Trophoblast cell (in vitro differentiated cells and primary cell): ENCODE measurements at regions not wholly inside any gene's neighbourhood (a gene's known extent, or its start where the extent isn't known, plus 50 kb on each side); places are given as distances from the start of the nearest gene placed in this dataset.

Experiments used
- DNase-seq, 2 donors: peaks; one replicate each; pipeline ENCODE4 v3.0.0-alpha.2; 2016
- H2AFZ ChIP-seq: 2 replicates; pipeline ENCODE4 v1.6.1; 2013; ENCODE audit warnings: low read length, moderate library complexity, mild to moderate bottlenecking; ENCODE audit not compliant: insufficient read depth, poor library complexity
- H2AK5ac ChIP-seq: 2 replicates; pipeline ENCODE4 v1.6.1; 2013; ENCODE audit warnings: mild to moderate bottlenecking, low read length
- H2BK120ac ChIP-seq: 2 replicates; pipeline ENCODE4 v1.6.1; 2013; ENCODE audit warnings: low read length, mild to moderate bottlenecking, moderate library complexity; ENCODE audit not compliant: insufficient read depth, poor library complexity
- H2BK12ac ChIP-seq: 2 replicates; pipeline ENCODE4 v1.6.1; 2013; ENCODE audit warnings: mild to moderate bottlenecking, low read length, moderate library complexity
- H2BK5ac ChIP-seq: 2 replicates; pipeline ENCODE4 v1.6.1; 2013; ENCODE audit warnings: low read length, low read depth, moderate library complexity, mild to moderate bottlenecking; ENCODE audit not compliant: poor library complexity
- H3K14ac ChIP-seq: 2 replicates; pipeline ENCODE4 v1.6.1; 2013; ENCODE audit warnings: mild to moderate bottlenecking, low read length
- H3K18ac ChIP-seq: 2 replicates; pipeline ENCODE4 v1.6.1; 2013; ENCODE audit warnings: mild to moderate bottlenecking, low read length
- H3K23ac ChIP-seq: 2 replicates; pipeline ENCODE4 v1.6.1; 2013; ENCODE audit warnings: low read length
- H3K27ac ChIP-seq: 2 replicates; pipeline ENCODE4 v1.5.1; 2013; ENCODE audit warnings: low read depth, mild to moderate bottlenecking, inconsistent platforms, low read length, moderate library complexity
- H3K27me3 ChIP-seq: 2 replicates; pipeline ENCODE4 v1.6.1; 2013; ENCODE audit warnings: inconsistent platforms, mild to moderate bottlenecking, low read length, moderate library complexity; ENCODE audit not compliant: insufficient read depth
- H3K36me3 ChIP-seq, 2 experiments: 1 replicate in 1 of 2; 2 replicates in 1 of 2; pipeline ENCODE4 v1.6.1; 2013; ENCODE audit warnings: low read length in 2 of 2, mild to moderate bottlenecking in 2 of 2, moderate library complexity in 1 of 2; ENCODE audit not compliant: insufficient read depth in 2 of 2, control insufficient read depth in 1 of 2
- H3K4ac ChIP-seq: 2 replicates; pipeline ENCODE4 v1.6.1; 2013; ENCODE audit warnings: low read depth, mild to moderate bottlenecking, low read length, moderate library complexity
- H3K4me1 ChIP-seq, 2 experiments: 1 replicate in 1 of 2; 2 replicates in 1 of 2; pipeline ENCODE4 v1.6.1; 2013; ENCODE audit warnings: low read length in 2 of 2, mild to moderate bottlenecking in 2 of 2, moderate library complexity in 1 of 2; ENCODE audit not compliant: insufficient read depth in 2 of 2, control insufficient read depth in 1 of 2
- H3K4me2 ChIP-seq: 2 replicates; pipeline ENCODE4 v1.6.1; 2013; ENCODE audit warnings: inconsistent platforms, mild to moderate bottlenecking, low read length, moderate library complexity
- H3K4me3 ChIP-seq: 2 replicates; pipeline ENCODE4 v1.5.1; 2013; ENCODE audit warnings: mild to moderate bottlenecking, low read depth, low read length, inconsistent platforms
- H3K79me1 ChIP-seq: one replicate; pipeline ENCODE4 v1.6.1; 2013; ENCODE audit warnings: low read length
- H3K79me2 ChIP-seq: 2 replicates; pipeline ENCODE4 v1.6.1; 2013; ENCODE audit warnings: low read length, mild to moderate bottlenecking; ENCODE audit not compliant: control insufficient read depth, insufficient read depth, poor library complexity
- H3K9ac ChIP-seq: 2 replicates; pipeline ENCODE4 v1.6.1; 2013; ENCODE audit warnings: mild to moderate bottlenecking, low read length
- H3K9me3 ChIP-seq: 2 replicates; pipeline ENCODE4 v1.6.1; 2013; ENCODE audit warnings: low read depth, mild to moderate bottlenecking, control low read depth, inconsistent platforms, low read length; ENCODE audit not compliant: insufficient read depth
- H4K12ac ChIP-seq: 2 replicates; pipeline ENCODE4 v1.6.1; 2013; ENCODE audit warnings: low read depth, mild to moderate bottlenecking, low read length, moderate library complexity
- H4K8ac ChIP-seq: 2 replicates; pipeline ENCODE4 v1.6.1; 2013; ENCODE audit warnings: low read depth, mild to moderate bottlenecking, low read length, moderate library complexity
- H4K91ac ChIP-seq: one replicate; pipeline ENCODE4 v1.6.1; 2013; ENCODE audit warnings: low read depth, mild to moderate bottlenecking, low read length, moderate library complexity
- WGBS: extraction: QIAGEN DNeasy Blood & Tissue Kit; methylation state at CpG from one replicate; pipeline ENCODE4 v1.1.7; 2013; ENCODE audit warnings: missing lambda C conversion rate; ENCODE audit not compliant: insufficient read length, insufficient coverage; ENCODE audit errors: extremely low coverage; 5-methylcytosine and 5-hydroxymethylcytosine counted together

- no peak overlapping the region for H4K91ac ChIP-seq
- H3K4me2 ChIP-seq, result no peak overlapping the region
- WGBS, result no CpG with 5 or more reads among the region's 4 CpGs
Measured at GRCh38 chr3:181289306-181289705, 299.8 kb upstream of the DNAJC19 start.

DNA sequence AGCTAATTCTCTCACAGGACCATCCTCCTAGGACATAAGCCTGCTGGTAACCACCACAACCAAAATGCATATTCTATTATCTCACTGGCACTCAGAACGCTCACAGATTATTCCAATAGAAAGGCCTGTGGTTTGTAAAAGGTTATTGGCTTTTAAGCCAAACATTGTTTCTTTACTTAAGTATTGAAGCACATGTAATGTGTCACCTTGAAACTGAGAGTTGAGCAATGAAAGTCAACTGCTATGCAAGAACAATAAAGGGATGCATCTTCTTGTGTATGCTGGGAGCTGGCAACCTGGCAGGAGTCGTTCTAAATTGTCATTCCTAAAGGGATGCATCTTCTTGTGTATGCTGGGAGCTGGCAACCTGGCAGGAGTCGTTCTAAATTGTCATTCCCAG lies 298.6 kb upstream of the DNAJC19 start:
- Histone ChIP-seq H3K27me3 (no peaks in the 10 kb centered on the region), H2AK5ac (no peak overlapping the region), H4K12ac (no peak overlapping the region), H2BK12ac (no peak overlapping the region), H3K4me3 (no peak overlapping the region), H3K9ac (no peak overlapping the region), H3K23ac (no peak overlapping the region), H3K18ac (no peak overlapping the region), H3K27ac (no peak overlapping the region), H3K79me1 (no peaks in the 10 kb centered on the region), H3K4me2 (no peak overlapping the region), H3K79me2 (no peaks in the 10 kb centered on the region), H3K4ac (no peak overlapping the region), H2AFZ (no peak overlapping the region), H2BK120ac (no peak overlapping the region), H2BK5ac (no peak overlapping the region), H4K91ac (no peak overlapping the region), H3K4me1 (no peaks in the 10 kb centered on the region), H4K8ac (no peak overlapping the region), H3K9me3 (no peaks in the 10 kb centered on the region), H3K14ac (no peak overlapping the region), H3K36me3 (no peaks in the 10 kb centered on the region)
- DNase-seq, result no peak
- no CpG with 5 or more reads among the region's 3 CpGs for WGBS

More at GRCh38 chr3:181289306-181289705, 299.8 kb upstream of the DNAJC19 start:
- Histone ChIP-seq H4K12ac (no peak overlapping the region), H3K79me1 (no peaks in the 10 kb centered on the region), H3K36me3 (no peaks in the 10 kb centered on the region), H3K23ac (no peak overlapping the region), H3K9me3 (no peaks in the 10 kb centered on the region), H3K4ac (no peak overlapping the region), H2BK12ac (no peak overlapping the region), H3K4me1 (no peaks in the 10 kb centered on the region), H4K8ac (no peak overlapping the region), H3K27me3 (no peaks in the 10 kb centered on the region), H3K18ac (no peak overlapping the region), H3K79me2 (no peaks in the 10 kb centered on the region), H3K4me3 (no peak overlapping the region), H3K9ac (no peak overlapping the region), H2BK5ac (no peak overlapping the region), H3K14ac (no peak overlapping the region), H3K27ac (no peak overlapping the region), H2BK120ac (no peak overlapping the region), H2AK5ac (no peak overlapping the region), H2AFZ (no peak overlapping the region)
- no peak for DNase-seq

DNA sequence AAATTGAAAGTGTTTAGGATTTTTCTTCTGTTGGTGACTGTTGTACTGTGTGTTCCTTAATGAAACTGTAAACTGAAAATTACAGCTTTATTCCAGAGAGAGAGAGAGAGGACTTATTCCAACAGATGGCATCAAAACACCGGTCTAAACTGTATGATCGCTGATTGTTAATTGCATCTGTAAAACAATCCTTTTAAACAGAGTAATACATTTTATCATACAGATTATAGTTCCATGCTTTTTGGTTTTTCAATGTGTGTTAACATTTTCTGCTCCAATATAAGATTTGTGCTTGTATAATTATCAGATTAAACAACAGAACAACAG lies 289.7 kb upstream of the DNAJC19 start:
- H3K79me1 ChIP-seq, result no peaks in the 10 kb centered on the region
- no peak overlapping the region for H3K14ac ChIP-seq
- no peaks in the 10 kb centered on the region for H3K36me3 ChIP-seq
- H3K4me3 ChIP-seq, result no peak overlapping the region
- H3K9me3 ChIP-seq, result no peaks in the 10 kb centered on the region
- H2BK12ac ChIP-seq, result no peak overlapping the region
- no CpG with 5 or more reads among the region's 2 CpGs for WGBS
- H3K27ac ChIP-seq, result no peak overlapping the region
- no peak overlapping the region for H2AK5ac ChIP-seq
- no peaks in the 10 kb centered on the region for H3K4me1 ChIP-seq
- no peak overlapping the region for H4K8ac ChIP-seq
- H3K18ac ChIP-seq, result no peak overlapping the region
- no peak for DNase-seq
- H3K4me2 ChIP-seq, result no peak overlapping the region
- H3K4ac ChIP-seq, result no peak overlapping the region
- no peak overlapping the region for H2BK5ac ChIP-seq
- H3K27me3 ChIP-seq, result no peaks in the 10 kb centered on the region
- H3K9ac ChIP-seq, result no peak overlapping the region
- no peak overlapping the region for H2AFZ ChIP-seq
- no peak overlapping the region for H3K23ac ChIP-seq
- H3K79me2 ChIP-seq, result no peaks in the 10 kb centered on the region
- H4K91ac ChIP-seq, result no peak overlapping the region
- no peak overlapping the region for H4K12ac ChIP-seq
- no peak overlapping the region for H2BK120ac ChIP-seq

DNA sequence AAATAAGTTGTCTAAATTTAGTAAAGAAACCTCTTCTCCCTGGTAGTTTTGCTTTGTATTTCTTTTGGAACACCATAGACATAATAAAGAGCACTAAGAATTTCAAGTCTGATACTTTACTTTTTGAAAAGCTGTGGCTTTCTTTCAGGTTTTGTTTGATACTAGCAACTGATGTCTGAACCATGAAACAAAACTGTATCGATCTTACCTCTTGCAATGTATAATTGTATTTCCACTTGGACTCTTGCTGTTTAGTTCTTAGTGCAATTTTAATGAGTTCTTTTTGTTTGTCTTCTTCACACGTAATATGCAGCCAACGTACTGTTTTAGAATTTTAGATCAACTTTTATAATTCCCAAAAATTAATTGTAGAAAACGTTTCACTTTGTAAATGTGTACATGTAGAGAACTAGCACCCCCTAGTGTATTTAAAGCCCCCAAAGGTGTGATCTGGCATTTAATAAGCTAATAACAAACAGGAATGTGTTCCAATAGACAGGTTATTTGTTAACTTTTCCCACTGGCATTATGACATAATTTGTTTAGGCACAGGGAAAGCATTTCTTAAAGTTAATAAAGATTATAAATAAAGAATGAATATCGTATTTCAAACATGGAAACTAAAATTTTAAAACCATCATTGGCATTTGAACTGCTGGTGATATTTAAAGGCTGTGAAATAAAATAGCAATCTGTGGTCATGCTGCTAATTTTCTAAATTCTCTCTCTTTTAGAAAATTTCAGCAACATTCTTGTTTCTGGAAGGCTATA lies 289.1 kb upstream of the DNAJC19 start:
- H3K4me2 ChIP-seq, result no peak overlapping the region
- no peaks in the 10 kb centered on the region for H3K79me2 ChIP-seq
- H3K23ac ChIP-seq, result no peak overlapping the region
- H4K91ac ChIP-seq, result no peak overlapping the region
- no peak overlapping the region for H3K18ac ChIP-seq
- H2BK12ac ChIP-seq, result no peak overlapping the region
- no peak overlapping the region for H3K14ac ChIP-seq
- no peak overlapping the region for H4K8ac ChIP-seq
- no peak overlapping the region for H2AK5ac ChIP-seq
- no peaks in the 10 kb centered on the region for H3K4me1 ChIP-seq
- no peak overlapping the region for H4K12ac ChIP-seq
- no peaks in the 10 kb centered on the region for H3K79me1 ChIP-seq
- H3K36me3 ChIP-seq, result no peaks in the 10 kb centered on the region
- H3K4me3 ChIP-seq, result no peak overlapping the region
- H3K27ac ChIP-seq, result no peak overlapping the region
- no peak overlapping the region for H2BK5ac ChIP-seq
- H3K9ac ChIP-seq, result no peak overlapping the region
- DNase-seq, result no peak
- H2BK120ac ChIP-seq, result no peak overlapping the region
- H3K27me3 ChIP-seq, result no peaks in the 10 kb centered on the region
- no peak overlapping the region for H2AFZ ChIP-seq
- no CpG with 5 or more reads among the region's 5 CpGs for WGBS
- no peaks in the 10 kb centered on the region for H3K9me3 ChIP-seq
- no peak overlapping the region for H3K4ac ChIP-seq
